ENCODE measurements at regions not wholly inside any gene's neighbourhood (a gene's known extent, or its start where the extent isn't known, plus 50 kb on each side); places are given as distances from the start of the nearest gene placed in this dataset.

- 85 to 88% (median 87%) methylated on average over 5 of the region's 5 CpGs for WGBS, 3 donors
- no peak overlapping the region for H3K27ac ChIP-seq (ENCODE audit: low read depth in 1 of 3, low read length in 2 of 3)
- no peaks in the 10 kb centered on the region for H3K27me3 ChIP-seq (ENCODE audit: control insufficient read depth in 3 of 3, insufficient read depth in 3 of 3, low read length in 3 of 3)
- H3K4me3 ChIP-seq (ENCODE audit: low read depth in 1 of 3, low read length in 3 of 3) = no peak overlapping the region
- no peaks in the 10 kb centered on the region for H3K36me3 ChIP-seq (ENCODE audit: control insufficient read depth in 3 of 3, insufficient read depth in 2 of 3, low read depth in 1 of 3, low read length in 3 of 3)
- DNase-seq (no peak), FAIRE-seq (no peak)
- H3K9me3 ChIP-seq (ENCODE audit: control insufficient read depth in 2 of 2, insufficient read depth in 1 of 2, low read depth in 1 of 2, low read length in 1 of 2) = no peaks in the 10 kb centered on the region
- no peaks in the 10 kb centered on the region for H3K4me1 ChIP-seq (ENCODE audit: control insufficient read depth in 3 of 3, insufficient read depth in 2 of 3, low read depth in 1 of 3, low read length in 2 of 3)
Measured at GRCh38 chr6:9914951-9915350, 499.9 kb downstream of the TFAP2A start.

GRCh38 chr6:9901376-9901775 lies 513.5 kb downstream of the TFAP2A start:
- WGBS, 3 donors = 74 to 89% (median 87%) methylated on average over 1 of the region's 1 CpG
- H3K27ac ChIP-seq (ENCODE audit: low read depth in 1 of 3, low read length in 2 of 3) = no peak overlapping the region
- no peaks in the 10 kb centered on the region for H3K27me3 ChIP-seq (ENCODE audit: control insufficient read depth in 3 of 3, insufficient read depth in 3 of 3, low read length in 3 of 3)
- no peaks in the 10 kb centered on the region for H3K4me1 ChIP-seq (ENCODE audit: control insufficient read depth in 3 of 3, insufficient read depth in 2 of 3, low read depth in 1 of 3, low read length in 2 of 3)
- H3K4me3 ChIP-seq (ENCODE audit: low read depth in 1 of 3, low read length in 3 of 3) = no peak overlapping the region
- H3K36me3 ChIP-seq (ENCODE audit: control insufficient read depth in 3 of 3, insufficient read depth in 2 of 3, low read depth in 1 of 3, low read length in 3 of 3) = no peaks in the 10 kb centered on the region
- no peak for DNase-seq
- no peak for FAIRE-seq
- H3K9me3 ChIP-seq (ENCODE audit: control insufficient read depth in 2 of 2, insufficient read depth in 1 of 2, low read depth in 1 of 2, low read length in 1 of 2) = no peaks in the 10 kb centered on the region

- no peak for DNase-seq
- Histone ChIP-seq H3K9me3 (ENCODE audit: control insufficient read depth in 2 of 2, insufficient read depth in 1 of 2, low read depth in 1 of 2, low read length in 1 of 2) (peaks cover 0 to 2% of the 10 kb centered on the region in 2 donors), H3K4me3 (ENCODE audit: low read depth in 1 of 3, low read length in 3 of 3) (no peak overlapping the region), H3K27ac (ENCODE audit: low read depth in 1 of 3, low read length in 2 of 3) (no peak overlapping the region), H3K27me3 (ENCODE audit: control insufficient read depth in 3 of 3, insufficient read depth in 3 of 3, low read length in 3 of 3) (no peaks in the 10 kb centered on the region), H3K4me1 (ENCODE audit: control insufficient read depth in 3 of 3, insufficient read depth in 2 of 3, low read depth in 1 of 3, low read length in 2 of 3) (no peaks in the 10 kb centered on the region), H3K36me3 (ENCODE audit: control insufficient read depth in 3 of 3, insufficient read depth in 2 of 3, low read depth in 1 of 3, low read length in 3 of 3) (no peaks in the 10 kb centered on the region)
- 78 to 91% (median 85%) methylated on average over 3 of the region's 3 CpGs for WGBS, 3 donors
- FAIRE-seq = no peak
Measured at GRCh38 chr6:9896806-9897205, 518.1 kb downstream of the TFAP2A start.

- 56 to 72% (median 59%) methylated on average over 4 of the region's 4 CpGs for WGBS, 3 donors
- Histone ChIP-seq H3K4me3 (ENCODE audit: low read depth in 1 of 3, low read length in 3 of 3) (no peak overlapping the region), H3K27ac (ENCODE audit: low read depth in 1 of 3, low read length in 2 of 3) (no peak overlapping the region), H3K27me3 (ENCODE audit: control insufficient read depth in 3 of 3, insufficient read depth in 3 of 3, low read length in 3 of 3) (no peaks in the 10 kb centered on the region), H3K4me1 (ENCODE audit: control insufficient read depth in 3 of 3, insufficient read depth in 2 of 3, low read depth in 1 of 3, low read length in 2 of 3) (no peaks in the 10 kb centered on the region), H3K36me3 (ENCODE audit: control insufficient read depth in 3 of 3, insufficient read depth in 2 of 3, low read depth in 1 of 3, low read length in 3 of 3) (no peaks in the 10 kb centered on the region), H3K9me3 (ENCODE audit: control insufficient read depth in 2 of 2, insufficient read depth in 1 of 2, low read depth in 1 of 2, low read length in 1 of 2) (peaks cover 2 to 3% of the 10 kb centered on the region in 2 donors)
- no peak for DNase-seq
- FAIRE-seq = no peak
Measured at GRCh38 chr6:9890893-9891292, 524.0 kb downstream of the TFAP2A start.

DNA sequence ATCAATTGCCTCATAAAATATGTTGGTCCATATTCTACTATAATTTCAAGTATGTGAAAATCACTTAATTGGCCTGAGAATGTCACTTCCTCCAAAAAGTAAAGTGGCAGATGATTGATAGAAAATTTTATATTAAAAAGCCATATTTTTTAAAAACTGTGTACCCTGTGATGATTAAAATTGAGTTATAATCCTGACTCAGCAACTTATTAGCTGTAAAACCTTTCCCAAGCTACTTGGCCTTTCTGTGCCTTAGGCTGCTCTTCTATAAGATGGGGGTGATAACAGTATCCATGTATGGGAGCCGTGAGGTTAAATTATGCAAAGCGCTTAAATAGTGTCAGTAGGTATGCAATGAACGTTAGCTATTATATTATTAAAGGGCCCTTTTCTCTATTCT lies 524.4 kb downstream of the TFAP2A start:
- FAIRE-seq (no peak), DNase-seq (no peak)
- H3K4me1 ChIP-seq (ENCODE audit: control insufficient read depth in 3 of 3, insufficient read depth in 2 of 3, low read depth in 1 of 3, low read length in 2 of 3) = no peaks in the 10 kb centered on the region
- no peak overlapping the region for H3K27ac ChIP-seq (ENCODE audit: low read depth in 1 of 3, low read length in 2 of 3)
- 87 to 91% (median 87%) methylated on average over 3 of the region's 3 CpGs for WGBS, 3 donors
- H3K27me3 ChIP-seq (ENCODE audit: control insufficient read depth in 3 of 3, insufficient read depth in 3 of 3, low read length in 3 of 3) = no peaks in the 10 kb centered on the region
- peaks cover 2 to 3% of the 10 kb centered on the region in 2 donors for H3K9me3 ChIP-seq (ENCODE audit: control insufficient read depth in 2 of 2, insufficient read depth in 1 of 2, low read depth in 1 of 2, low read length in 1 of 2)
- H3K36me3 ChIP-seq (ENCODE audit: control insufficient read depth in 3 of 3, insufficient read depth in 2 of 3, low read depth in 1 of 3, low read length in 3 of 3) = no peaks in the 10 kb centered on the region
- no peak overlapping the region for H3K4me3 ChIP-seq (ENCODE audit: low read depth in 1 of 3, low read length in 3 of 3)

DNA sequence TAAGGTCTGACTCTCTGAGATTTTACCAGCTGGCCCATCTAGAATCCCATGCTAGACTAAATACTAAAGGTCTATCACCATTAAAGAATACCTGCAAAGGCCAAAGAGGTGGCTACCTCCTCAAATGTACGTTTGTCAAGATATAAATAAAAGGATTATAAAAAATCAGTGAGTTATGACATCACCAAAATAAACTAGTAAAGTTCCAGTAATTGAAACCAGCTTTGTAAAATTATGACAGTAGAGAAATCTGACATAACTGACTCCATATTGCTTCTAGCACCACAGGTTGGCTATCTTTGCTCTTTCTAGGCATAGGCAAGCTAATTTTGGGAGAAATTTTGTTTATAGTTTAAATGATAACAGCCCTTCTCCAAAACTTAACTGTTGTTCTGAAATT lies 536.3 kb downstream of the TFAP2A start:
- no peak for DNase-seq
- FAIRE-seq = no peak
- Histone ChIP-seq H3K4me1 (ENCODE audit: control insufficient read depth in 3 of 3, insufficient read depth in 2 of 3, low read depth in 1 of 3, low read length in 2 of 3) (no peaks in the 10 kb centered on the region), H3K4me3 (ENCODE audit: low read depth in 1 of 3, low read length in 3 of 3) (no peak overlapping the region), H3K9me3 (ENCODE audit: control insufficient read depth in 2 of 2, insufficient read depth in 1 of 2, low read depth in 1 of 2, low read length in 1 of 2) (peaks cover 0 to 18% of the 10 kb centered on the region in 2 donors), H3K27me3 (ENCODE audit: control insufficient read depth in 3 of 3, insufficient read depth in 3 of 3, low read length in 3 of 3) (peaks cover 0 to 2% (median 0%) of the 10 kb centered on the region in 3 donors), H3K27ac (ENCODE audit: low read depth in 1 of 3, low read length in 2 of 3) (no peak overlapping the region), H3K36me3 (ENCODE audit: control insufficient read depth in 3 of 3, insufficient read depth in 2 of 3, low read depth in 1 of 3, low read length in 3 of 3) (no peaks in the 10 kb centered on the region)
- 3 to 29% (median 17%) methylated on average over 1 of the region's 1 CpG for WGBS, 3 donors

DNA sequence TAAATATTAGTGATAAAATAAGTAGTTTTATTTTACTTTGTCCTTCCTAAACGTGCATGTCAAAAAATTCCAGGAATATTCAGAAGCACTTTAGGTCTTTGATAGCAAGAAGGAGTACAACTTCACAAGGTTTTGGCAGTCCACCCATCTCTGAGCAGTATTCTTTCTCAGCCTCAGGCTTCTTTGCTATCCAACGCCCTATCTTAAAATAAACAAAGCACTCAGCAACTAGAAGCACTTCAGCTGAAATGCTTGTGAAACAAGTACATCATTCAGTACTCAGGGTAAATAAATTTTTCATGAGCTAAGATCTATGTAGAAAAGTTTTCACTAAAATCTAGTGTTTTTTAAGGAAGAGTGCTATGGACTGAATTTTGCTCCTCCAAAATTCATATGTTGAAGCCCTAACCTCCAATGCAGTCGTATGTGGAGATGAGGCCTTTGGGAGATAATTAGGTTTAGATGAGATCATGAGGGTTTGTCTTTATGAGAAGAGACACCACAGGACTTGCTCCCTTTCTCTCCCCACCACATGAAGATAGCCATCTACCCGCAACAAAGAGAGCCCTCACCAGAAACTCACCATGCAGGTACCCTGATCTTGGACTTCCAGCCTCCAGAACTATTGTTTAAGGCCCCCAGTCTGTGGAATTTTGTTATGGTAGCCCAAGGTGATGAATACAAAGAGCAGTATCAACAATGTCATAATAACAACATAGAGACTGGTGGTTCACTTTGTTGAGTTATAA lies 539.1 kb downstream of the TFAP2A start:
- DNase-seq (no peak), FAIRE-seq (no peak)
- Histone ChIP-seq H3K4me1 (ENCODE audit: control insufficient read depth in 3 of 3, insufficient read depth in 2 of 3, low read depth in 1 of 3, low read length in 2 of 3) (no peaks in the 10 kb centered on the region), H3K4me3 (ENCODE audit: low read depth in 1 of 3, low read length in 3 of 3) (no peak overlapping the region), H3K27ac (ENCODE audit: low read depth in 1 of 3, low read length in 2 of 3) (no peak overlapping the region), H3K36me3 (ENCODE audit: control insufficient read depth in 3 of 3, insufficient read depth in 2 of 3, low read depth in 1 of 3, low read length in 3 of 3) (no peaks in the 10 kb centered on the region), H3K27me3 (ENCODE audit: control insufficient read depth in 3 of 3, insufficient read depth in 3 of 3, low read length in 3 of 3) (peaks cover 0 to 2% (median 0%) of the 10 kb centered on the region in 3 donors), H3K9me3 (ENCODE audit: control insufficient read depth in 2 of 2, insufficient read depth in 1 of 2, low read depth in 1 of 2, low read length in 1 of 2) (peaks cover 0 to 14% of the 10 kb centered on the region in 2 donors)
- 49 to 56% (median 50%) methylated on average over 4 of the region's 4 CpGs for WGBS, 3 donors

DNA sequence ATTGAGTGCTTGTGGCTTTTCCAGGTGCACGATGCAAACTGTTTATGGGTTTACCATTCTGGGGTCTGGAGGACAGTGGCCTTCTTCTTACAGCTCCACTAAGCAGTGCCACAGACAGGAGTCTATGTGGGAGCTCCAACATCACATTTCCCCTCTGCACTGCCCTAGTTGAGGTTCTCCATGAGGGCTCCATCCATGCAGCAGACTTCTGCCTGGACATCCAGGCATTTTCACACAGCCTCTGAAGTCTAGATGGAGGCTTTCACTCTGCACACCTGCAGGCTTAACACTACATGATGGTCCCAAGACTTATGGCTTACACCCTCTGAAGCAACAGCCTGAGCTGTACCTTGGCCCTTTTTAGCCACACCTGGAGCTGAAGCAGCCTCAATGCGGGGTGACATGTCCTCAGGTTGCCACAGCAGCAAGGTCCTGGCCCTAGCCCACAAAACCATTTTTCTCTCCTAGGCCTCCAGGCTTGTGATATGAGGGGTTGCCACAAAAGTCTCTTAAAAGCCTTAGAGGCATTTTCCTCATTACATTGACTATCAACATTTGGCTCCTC lies 552.2 kb downstream of the TFAP2A start:
- FAIRE-seq = no peak
- Histone ChIP-seq H3K9me3 (ENCODE audit: control insufficient read depth in 2 of 2, insufficient read depth in 1 of 2, low read depth in 1 of 2, low read length in 1 of 2) (peaks cover 0 to 13% of the 10 kb centered on the region in 2 donors), H3K27me3 (ENCODE audit: control insufficient read depth in 3 of 3, insufficient read depth in 3 of 3, low read length in 3 of 3) (no peaks in the 10 kb centered on the region), H3K4me1 (ENCODE audit: control insufficient read depth in 3 of 3, insufficient read depth in 2 of 3, low read depth in 1 of 3, low read length in 2 of 3) (no peaks in the 10 kb centered on the region), H3K36me3 (ENCODE audit: control insufficient read depth in 3 of 3, insufficient read depth in 2 of 3, low read depth in 1 of 3, low read length in 3 of 3) (no peaks in the 10 kb centered on the region), H3K27ac (ENCODE audit: low read depth in 1 of 3, low read length in 2 of 3) (no peak overlapping the region), H3K4me3 (ENCODE audit: low read depth in 1 of 3, low read length in 3 of 3) (no peak overlapping the region)
- DNase-seq = no peak
- WGBS, 3 donors = 80 to 83% (median 80%) methylated on average over 2 of the region's 2 CpGs

All from small intestine (tissue), 7 donors.